ENCODE measurements at regions not wholly inside any gene's neighbourhood (a gene's known extent, or its start where the extent isn't known, plus 50 kb on each side); places are given as distances from the start of the nearest gene placed in this dataset.
"Not testable (repeated sequence)": the region's sequence is repeated elsewhere in the genome, so short reads cannot be mapped to it uniquely, and the experiment has no call there.

GRCh38 chr1:185653615-185654014 lies 80.6 kb upstream of the HMCN1 start:
- Histone ChIP-seq H3K27ac (no peak overlapping the region), H3K4me1 (no peaks in the 10 kb centered on the region), H3K4me3 (no peak overlapping the region), H3K27me3 (no peaks in the 10 kb centered on the region), H3K9me3 (no peaks in the 10 kb centered on the region), H3K36me3 (no peaks in the 10 kb centered on the region)
- DNase-seq, result no peak
- intact Hi-C loops (cut with DNase I; ENCODE audit: low total_unique reads), result no loop called here
- TF ChIP-seq POLR2A (IDR thresholded peaks at IDR 0.05), result no peak
- TF ChIP-seq, protein P1, sequence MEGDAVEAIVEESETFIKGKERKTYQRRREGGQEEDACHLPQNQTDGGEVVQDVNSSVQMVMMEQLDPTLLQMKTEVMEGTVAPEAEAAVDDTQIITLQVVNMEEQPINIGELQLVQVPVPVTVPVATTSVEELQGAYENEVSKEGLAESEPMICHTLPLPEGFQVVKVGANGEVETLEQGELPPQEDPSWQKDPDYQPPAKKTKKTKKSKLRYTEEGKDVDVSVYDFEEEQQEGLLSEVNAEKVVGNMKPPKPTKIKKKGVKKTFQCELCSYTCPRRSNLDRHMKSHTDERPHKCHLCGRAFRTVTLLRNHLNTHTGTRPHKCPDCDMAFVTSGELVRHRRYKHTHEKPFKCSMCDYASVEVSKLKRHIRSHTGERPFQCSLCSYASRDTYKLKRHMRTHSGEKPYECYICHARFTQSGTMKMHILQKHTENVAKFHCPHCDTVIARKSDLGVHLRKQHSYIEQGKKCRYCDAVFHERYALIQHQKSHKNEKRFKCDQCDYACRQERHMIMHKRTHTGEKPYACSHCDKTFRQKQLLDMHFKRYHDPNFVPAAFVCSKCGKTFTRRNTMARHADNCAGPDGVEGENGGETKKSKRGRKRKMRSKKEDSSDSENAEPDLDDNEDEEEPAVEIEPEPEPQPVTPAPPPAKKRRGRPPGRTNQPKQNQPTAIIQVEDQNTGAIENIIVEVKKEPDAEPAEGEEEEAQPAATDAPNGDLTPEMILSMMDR (IDR thresholded peaks at IDR 0.05), result no peak

GRCh38 chr1:185652348-185652747 lies 81.8 kb upstream of the HMCN1 start:
- H3K36me3 ChIP-seq, result no peaks in the 10 kb centered on the region
- no peaks in the 10 kb centered on the region for H3K27me3 ChIP-seq
- H3K27ac ChIP-seq, result no peak overlapping the region
- H3K4me1 ChIP-seq, result no peaks in the 10 kb centered on the region
- no peak overlapping the region for H3K4me3 ChIP-seq
- intact Hi-C loops (cut with DNase I; ENCODE audit: low total_unique reads), result no loop called here
- DNase-seq, result no peak
- H3K9me3 ChIP-seq, result no peaks in the 10 kb centered on the region
- no peak for TF ChIP-seq POLR2A (IDR thresholded peaks at IDR 0.05)
- TF ChIP-seq, protein P1 (IDR thresholded peaks at IDR 0.05), result no peak

DNA sequence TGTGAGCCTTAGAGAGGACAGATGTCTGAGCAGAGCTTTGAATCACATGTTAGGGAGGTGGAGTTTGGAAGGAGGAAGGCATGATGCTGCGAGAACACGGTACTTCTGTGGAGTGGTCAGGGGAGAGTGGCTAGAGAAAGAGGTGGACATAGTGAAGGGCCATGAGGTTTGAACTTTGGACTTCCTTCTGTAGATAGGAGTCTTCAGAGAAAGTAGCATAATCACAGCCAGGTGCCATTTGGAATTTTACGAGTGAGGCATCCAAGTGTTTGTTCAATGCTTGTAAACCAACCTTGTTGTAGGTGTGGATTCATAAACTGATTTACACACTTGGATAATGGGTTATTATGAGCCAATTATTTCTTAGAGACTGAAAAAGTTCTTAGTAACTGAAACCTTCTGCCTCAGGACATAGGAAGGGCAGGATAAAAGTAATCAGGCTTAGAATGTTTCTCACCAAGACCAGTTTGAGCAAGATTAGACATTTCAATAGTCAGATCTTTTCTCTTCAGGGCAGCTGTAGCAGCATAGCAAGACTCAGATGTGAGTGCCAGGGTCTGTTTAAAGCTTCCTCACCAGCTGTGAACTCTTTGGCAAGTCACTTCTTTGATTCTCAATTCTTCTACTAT lies 83.5 kb upstream of the HMCN1 start:
- no peak for DNase-seq
- Histone ChIP-seq H3K4me1 (peaks cover 0 to 7% of the 10 kb centered on the region in 2 donors), H3K36me3 (no peaks in the 10 kb centered on the region), H3K9me3 (no peaks in the 10 kb centered on the region), H3K4me3 (no peak overlapping the region), H3K27me3 (no peaks in the 10 kb centered on the region), H3K27ac (no peak overlapping the region)
- intact Hi-C loops (cut with DNase I; ENCODE audit: low total_unique reads), result no loop called here
- no peak for TF ChIP-seq POLR2A (IDR thresholded peaks at IDR 0.05)
- TF ChIP-seq, protein P1 (IDR thresholded peaks at IDR 0.05), result no peak

- no peak overlapping the region for H3K27ac ChIP-seq
- TF ChIP-seq, protein P1 (IDR thresholded peaks at IDR 0.05), result no peak
- no peak for TF ChIP-seq POLR2A (IDR thresholded peaks at IDR 0.05)
- intact Hi-C loops (cut with DNase I; ENCODE audit: low total_unique reads), result no loop called here
- no peak overlapping the region for H3K4me3 ChIP-seq
- H3K27me3 ChIP-seq, result no peaks in the 10 kb centered on the region
- no peaks in the 10 kb centered on the region for H3K9me3 ChIP-seq
- H3K36me3 ChIP-seq, result no peaks in the 10 kb centered on the region
- peaks cover 0 to 7% of the 10 kb centered on the region in 2 donors for H3K4me1 ChIP-seq
- DNase-seq, result no peak
These were observed 85.2 kb upstream of the HMCN1 start for GRCh38 chr1:185648858-185649589.

- intact Hi-C loops (cut with DNase I; ENCODE audit: low total_unique reads); H3K4me3 ChIP-seq; H3K27me3 ChIP-seq; DNase-seq; H3K36me3 ChIP-seq; H3K27ac ChIP-seq; H3K9me3 ChIP-seq; H3K4me1 ChIP-seq: not testable (repeated sequence)
These were observed 86.5 kb upstream of the HMCN1 start for GRCh38 chr1:185647597-185648267.
